Keratinocyte (primary cell): ENCODE measurements at regions not wholly inside any gene's neighbourhood (a gene's known extent, or its start where the extent isn't known, plus 50 kb on each side); places are given as distances from the start of the nearest gene placed in this dataset.

Experiments used
- DNase-seq: peaks from one replicate; pipeline ENCODE4 v3.0.0-alpha.2; 2011; ENCODE audit warnings: low read depth, missing footprints, low spot score
- FAIRE-seq: peaks from 2 replicates; lab custom pipeline; 2011; peaks lifted over from hg19 to GRCh38; lab: Jason Lieb, UNC
- H2AFZ ChIP-seq: 2 replicates; pipeline ENCODE4 v1.6.0; 2012; ENCODE audit warnings: low read length, control low read depth, inconsistent platforms; ENCODE audit not compliant: control insufficient read depth
- H3K27ac ChIP-seq: 2 replicates; pipeline ENCODE4 v1.5.1; 2011; ENCODE audit warnings: low read length; ENCODE audit not compliant: control insufficient read depth, insufficient read depth
- H3K27me3 ChIP-seq: 3 replicates; pipeline ENCODE4 v1.6.0; 2011; ENCODE audit warnings: low read length; ENCODE audit not compliant: control insufficient read depth, insufficient read depth; ENCODE audit errors: extremely low read depth
- H3K36me3 ChIP-seq, 2 experiments: 2 replicates in 1 of 2; 3 replicates in 1 of 2; pipeline ENCODE4 v1.5.1; 2011; ENCODE audit warnings: low read length in 2 of 2, mild to moderate bottlenecking in 1 of 2; ENCODE audit not compliant: control insufficient read depth in 2 of 2, insufficient read depth in 2 of 2; ENCODE audit errors: extremely low read depth in 1 of 2
- H3K4me1 ChIP-seq: 3 replicates; pipeline ENCODE4 v1.5.1; 2011; ENCODE audit warnings: low read length; ENCODE audit not compliant: control insufficient read depth, insufficient read depth; ENCODE audit errors: extremely low read depth
- H3K4me2 ChIP-seq: 3 replicates; pipeline ENCODE4 v1.6.0; 2011; ENCODE audit warnings: low read depth, low read length; ENCODE audit not compliant: control insufficient read depth, insufficient read depth; ENCODE audit errors: extremely low read depth
- H3K4me3 ChIP-seq, 3 experiments: fragments of 200-600 bp in 1 of 3; sonication (generic) in 1 of 3; 2 replicates in 2 of 3; 3 replicates in 1 of 3; pipeline ENCODE4 v1.5.1; 2011 to 2016; ENCODE audit warnings: low read length in 3 of 3, mild to moderate bottlenecking in 3 of 3, control low read depth in 2 of 3, inconsistent platforms in 1 of 3, low read depth in 1 of 3, mixed read lengths in 1 of 3, mixed run types in 1 of 3, moderate library complexity in 1 of 3; ENCODE audit not compliant: control insufficient read depth in 2 of 3, insufficient read depth in 2 of 3; ENCODE audit errors: extremely low read depth in 1 of 3
- H3K79me2 ChIP-seq: 2 replicates; pipeline ENCODE4 v1.6.0; 2012; ENCODE audit warnings: low read length; ENCODE audit not compliant: control insufficient read depth, insufficient read depth
- H3K9ac ChIP-seq: 3 replicates; pipeline ENCODE4 v1.6.0; 2011; ENCODE audit warnings: low read length; ENCODE audit not compliant: control insufficient read depth, insufficient read depth; ENCODE audit errors: extremely low read depth
- H3K9me1 ChIP-seq: 3 replicates; pipeline ENCODE4 v1.6.0; 2011; ENCODE audit warnings: low read length; ENCODE audit not compliant: control insufficient read depth, insufficient read depth; ENCODE audit errors: extremely low read depth
- H3K9me3 ChIP-seq: 2 replicates; pipeline ENCODE4 v1.5.1; 2012; ENCODE audit warnings: low read depth, low read length; ENCODE audit not compliant: control insufficient read depth
- H4K20me1 ChIP-seq: 3 replicates; pipeline ENCODE4 v1.6.0; 2011; ENCODE audit warnings: low read length; ENCODE audit not compliant: control insufficient read depth, insufficient read depth; ENCODE audit errors: extremely low read depth
- CTCF ChIP-seq, 3 experiments: IDR thresholded peaks in 1 of 3; conservative IDR thresholded peaks in 1 of 3; optimal IDR thresholded peaks in 1 of 3; 2 replicates in 2 of 3; 3 replicates in 1 of 3; pipeline versions ENCODE3 to v1.5.1; 2011; ENCODE audit warnings: low read length in 3 of 3, mild to moderate bottlenecking in 3 of 3, moderate library complexity in 2 of 3, control low read depth in 1 of 3, inconsistent platforms in 1 of 3; ENCODE audit not compliant: insufficient read depth in 2 of 3; ENCODE audit errors: extremely low read depth in 1 of 3
- EZH2 ChIP-seq: IDR thresholded peaks from one replicate; pipeline ENCODE4 v1.6.1; 2012; ENCODE audit warnings: inconsistent platforms, mild to moderate bottlenecking, low read length, moderate library complexity
- dilution Hi-C: fragments of 300-500 bp; cut with MboI; formaldehyde crosslinking; loops from one replicate; pipeline ENCODE4 v1.7.0; 2020; ENCODE audit warnings: low sequenced_read_pairs; ENCODE audit not compliant: extremely low pct_ligation_motif_present

- Histone ChIP-seq H3K79me2 (no peaks in the 10 kb centered on the region), H3K9ac (no peak overlapping the region), H3K27ac (no peak overlapping the region), H3K9me3 (peaks cover 4% of the 10 kb centered on the region), H3K27me3 (no peaks in the 10 kb centered on the region), H2AFZ (no peak overlapping the region), H3K4me3 (no peak overlapping the region), H3K4me1 (no peaks in the 10 kb centered on the region), H4K20me1 (no peaks in the 10 kb centered on the region), H3K9me1 (no peaks in the 10 kb centered on the region), H3K4me2 (no peak overlapping the region), H3K36me3 (no peaks in the 10 kb centered on the region)
- DNase-seq (no peak), FAIRE-seq (no peak)
- dilution Hi-C loops, result no loop called here
- TF ChIP-seq CTCF (optimal IDR thresholded peaks at IDR 0.05 in 1 of 3, IDR thresholded peaks at IDR 0.05 in 1 of 3, conservative IDR thresholded peaks at IDR 0.05 in 1 of 3; ENCODE audit: extremely low read depth in 1 of 3, insufficient read depth in 2 of 3, low read length in 3 of 3) (no peak), EZH2 (no peak)
Measured at GRCh38 chr11:133746663-133747306, 98.5 kb downstream of the SPATA19 start.

- H4K20me1 ChIP-seq, result no peaks in the 10 kb centered on the region
- dilution Hi-C loops, result no loop called here
- no peaks in the 10 kb centered on the region for H3K4me1 ChIP-seq
- no peak overlapping the region for H3K4me2 ChIP-seq
- no peak for TF ChIP-seq EZH2
- no peak for TF ChIP-seq CTCF (optimal IDR thresholded peaks at IDR 0.05 in 1 of 3, IDR thresholded peaks at IDR 0.05 in 1 of 3, conservative IDR thresholded peaks at IDR 0.05 in 1 of 3; ENCODE audit: extremely low read depth in 1 of 3, insufficient read depth in 2 of 3, low read length in 3 of 3)
- H3K9me1 ChIP-seq, result no peaks in the 10 kb centered on the region
- H3K9ac ChIP-seq, result no peak overlapping the region
- no peaks in the 10 kb centered on the region for H3K36me3 ChIP-seq
- no peaks in the 10 kb centered on the region for H3K79me2 ChIP-seq
- H3K27ac ChIP-seq, result no peak overlapping the region
- H2AFZ ChIP-seq, result no peak overlapping the region
- peaks cover 4% of the 10 kb centered on the region for H3K9me3 ChIP-seq
- no peak for FAIRE-seq
- no peak overlapping the region for H3K4me3 ChIP-seq
- no peaks in the 10 kb centered on the region for H3K27me3 ChIP-seq
- DNase-seq, result no peak
Measured at GRCh38 chr11:133745791-133746190, 99.5 kb downstream of the SPATA19 start.
